ENCODE measurements at regions not wholly inside any gene's neighbourhood (a gene's known extent, or its start where the extent isn't known, plus 50 kb on each side); places are given as distances from the start of the nearest gene placed in this dataset.
"Not testable (repeated sequence)": the region's sequence is repeated elsewhere in the genome, so short reads cannot be mapped to it uniquely, and the experiment has no call there.

DNA sequence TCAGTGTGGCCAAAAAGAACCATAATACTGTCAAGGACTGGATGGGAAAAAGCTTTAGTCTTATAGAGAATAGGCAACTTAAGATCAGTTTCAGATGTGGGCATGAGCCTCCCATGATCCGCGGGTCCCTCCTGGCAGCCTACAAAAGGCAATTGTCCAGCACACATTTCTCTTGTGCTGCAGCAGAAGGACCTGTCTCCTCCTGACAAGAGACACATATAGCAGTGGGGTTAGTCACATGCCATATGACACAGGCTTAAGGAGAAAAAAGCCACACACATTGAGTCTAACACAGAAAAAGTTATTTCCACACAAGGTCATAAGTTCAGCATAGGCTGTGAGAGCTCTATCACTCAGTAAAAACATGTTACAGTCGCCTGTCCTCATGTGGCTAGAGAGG is 1378.7 kb upstream of the PRR20A start:
- no peak for DNase-seq

DNA sequence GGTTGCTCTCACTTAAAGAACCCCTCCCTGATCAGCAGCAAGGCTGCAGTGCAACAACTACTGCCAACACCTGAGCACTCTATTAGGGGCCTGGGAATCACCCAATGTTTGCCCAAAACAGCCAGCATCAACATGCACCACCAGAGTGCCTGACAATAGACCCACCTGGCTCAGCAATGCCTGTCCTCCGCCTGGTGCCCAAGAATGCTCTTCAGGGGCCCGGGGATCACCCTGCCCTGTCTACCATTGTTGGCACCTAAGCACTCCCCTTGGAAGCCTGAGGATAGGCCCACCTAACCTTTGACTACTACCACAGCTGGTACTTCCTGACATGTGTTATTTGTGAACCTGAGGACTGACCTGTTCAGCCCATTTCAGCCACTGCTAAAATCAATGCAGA is 1363.1 kb upstream of the PRR20A start:
- no peak for DNase-seq

DNA sequence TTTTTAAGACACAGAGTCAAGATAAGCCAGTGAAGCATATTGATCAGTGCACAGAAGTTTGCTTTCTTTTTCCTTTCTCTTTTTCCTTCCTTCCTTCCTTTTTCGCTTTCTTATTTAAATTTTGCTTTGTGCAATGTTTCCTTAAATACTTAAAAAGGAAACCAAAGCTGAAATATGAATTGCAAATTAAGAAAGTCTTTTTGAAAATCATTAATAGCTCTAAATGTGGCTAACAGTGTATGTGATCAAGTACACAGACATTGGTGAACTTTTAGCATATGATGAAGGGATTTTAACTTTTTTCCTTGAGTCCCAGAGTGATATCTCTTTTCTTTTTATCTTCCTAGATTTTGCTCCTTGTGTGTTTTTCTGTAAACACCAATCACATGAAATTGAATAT is 1356.9 kb upstream of the PRR20A start:
- DNase-seq = no peak

DNA sequence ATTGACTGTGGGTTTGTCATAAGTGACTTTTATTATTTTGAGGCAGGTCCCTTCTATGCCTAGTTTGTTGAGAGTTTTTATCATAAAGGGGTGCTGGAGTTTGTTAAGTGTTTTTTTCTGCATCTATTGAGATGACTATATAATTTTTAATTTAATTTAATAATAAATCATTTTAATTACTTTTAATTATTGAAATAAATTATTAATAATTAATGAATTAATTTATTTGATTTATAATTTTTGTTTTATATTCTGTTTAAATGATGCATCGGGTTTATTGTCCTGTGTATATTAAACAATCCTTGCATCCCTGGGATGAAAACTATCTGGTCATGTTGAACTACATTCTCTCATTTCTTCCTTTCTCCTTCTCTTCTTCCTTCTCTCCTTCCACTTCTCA is 1352.2 kb upstream of the PRR20A start:
- DNase-seq = no peak

DNA sequence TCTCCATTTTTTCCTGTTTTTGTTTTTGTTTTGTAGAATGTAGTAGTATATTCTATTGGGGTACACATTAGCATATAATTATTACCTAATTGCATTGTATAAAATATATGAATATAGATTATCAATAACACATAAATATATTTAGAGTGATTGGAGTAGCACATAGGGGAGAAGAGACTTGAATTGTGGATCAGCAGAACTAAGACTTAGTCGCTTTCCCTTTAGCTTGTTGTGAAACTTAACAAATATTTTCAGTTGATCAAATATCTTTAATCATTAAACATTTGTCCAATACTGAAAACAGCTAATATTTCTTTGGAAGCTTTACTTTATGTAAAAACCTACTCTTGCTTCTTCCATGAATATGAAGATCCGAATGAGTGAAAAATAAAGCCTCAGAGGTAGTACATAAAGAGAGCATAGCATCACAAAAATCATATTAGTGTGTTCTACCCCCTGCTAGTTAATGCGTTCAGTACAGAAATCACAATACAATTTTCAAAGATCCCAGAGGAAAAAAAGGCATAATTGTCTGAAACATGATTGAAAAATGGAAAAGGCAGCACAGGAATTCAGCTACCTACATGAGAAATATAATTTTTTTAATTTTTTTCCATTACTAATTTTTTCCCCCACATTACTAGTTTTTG is 1348.0 kb upstream of the PRR20A start:
- no peak for DNase-seq

DNA sequence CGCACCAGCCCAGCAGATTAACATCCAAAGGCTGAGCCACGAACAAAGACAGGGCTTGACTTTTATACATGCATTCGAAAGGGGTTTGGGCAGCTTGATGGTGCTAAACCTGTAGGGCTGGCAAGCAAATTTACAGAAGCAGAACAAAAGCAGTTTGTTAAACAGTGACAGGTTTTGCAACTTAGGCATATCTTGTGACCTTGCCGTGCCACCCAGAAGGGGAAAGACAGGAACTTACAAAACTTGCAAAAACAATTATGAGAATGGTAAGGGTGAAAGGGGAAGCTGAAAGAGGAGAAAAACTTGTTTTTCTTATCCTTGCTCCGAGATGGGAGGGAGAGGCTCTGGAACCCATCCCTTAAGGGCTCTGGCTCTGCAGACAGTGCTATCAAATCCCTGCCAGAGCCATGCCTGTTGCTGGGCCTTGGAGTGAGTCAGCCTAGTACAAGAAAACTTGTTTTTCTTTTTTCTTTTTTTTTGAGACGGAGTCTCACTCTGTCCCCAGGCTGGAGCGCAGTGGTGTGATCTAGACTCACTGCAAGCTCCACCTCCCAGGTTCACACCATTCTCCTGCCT is 1325.2 kb upstream of the PRR20A start:
- no peak for DNase-seq

DNA sequence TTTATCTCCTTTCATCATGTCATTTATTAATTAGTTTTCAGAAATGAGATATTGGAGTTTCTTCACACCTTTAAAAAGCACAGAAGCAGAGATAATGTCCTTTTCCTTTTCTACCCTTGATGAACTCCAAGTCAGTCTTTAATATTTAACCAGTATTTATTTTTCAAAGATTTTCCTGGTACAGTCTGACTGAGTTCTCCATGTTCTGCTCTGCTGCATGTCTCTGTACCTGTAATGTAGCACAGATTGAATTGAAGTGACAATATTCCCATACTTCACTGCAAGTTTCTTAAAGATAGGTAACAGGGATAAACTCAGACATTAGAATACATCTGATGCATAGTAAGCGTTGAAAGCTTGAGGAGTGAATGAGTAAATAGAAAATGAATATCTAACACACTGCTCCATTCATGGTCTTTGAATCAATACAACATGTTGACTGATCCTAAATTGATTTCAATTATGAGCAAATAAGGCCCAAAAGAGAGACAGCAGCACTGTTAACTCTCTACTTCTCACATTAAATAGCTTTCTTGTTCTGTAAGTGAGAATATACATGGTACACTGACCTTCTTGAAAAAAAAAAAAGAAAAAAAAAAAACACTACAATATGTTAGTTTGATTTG is 1323.6 kb upstream of the PRR20A start:
- peak; percentile 9 for DNase-seq

DNA sequence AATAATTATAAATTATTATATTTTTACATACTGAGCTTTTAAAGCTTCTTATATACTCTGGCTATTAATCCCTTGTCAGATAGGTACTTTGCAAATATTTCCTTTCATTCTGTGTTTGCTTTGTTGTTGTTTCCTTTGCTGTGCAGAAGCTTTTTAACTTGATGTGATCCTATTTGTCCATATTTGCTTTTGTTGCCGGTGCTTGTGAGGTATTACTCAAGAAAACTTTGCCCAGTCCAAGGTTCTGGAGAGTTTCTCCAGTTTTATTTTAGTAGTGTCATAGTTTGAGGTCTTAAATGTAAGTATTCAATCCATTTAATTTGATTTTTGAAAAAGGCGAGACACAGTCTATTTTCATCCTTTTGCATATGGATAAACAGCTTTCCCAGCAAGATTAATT is 1319.9 kb upstream of the PRR20A start:
- no peak for DNase-seq

DNA sequence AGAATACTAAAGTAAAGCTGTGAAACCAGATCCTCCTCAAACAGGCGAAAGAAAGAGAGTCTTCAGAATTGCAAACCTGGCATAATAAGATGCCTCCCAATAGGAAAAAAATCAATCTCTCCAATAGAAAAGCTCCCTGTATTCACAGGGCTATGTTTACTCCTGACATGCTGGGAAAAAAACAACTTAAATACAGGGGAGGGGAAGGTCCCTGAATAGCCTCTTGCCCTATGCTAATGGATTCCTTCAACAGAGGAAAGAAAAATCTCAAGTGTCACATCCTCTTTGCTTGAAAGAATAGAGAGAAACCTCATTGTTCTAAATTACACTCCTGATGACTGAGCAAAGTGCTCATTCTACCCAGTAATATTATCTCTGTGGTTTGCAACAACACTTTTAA is 1271.1 kb upstream of the PRR20A start:
- DNase-seq = no peak

DNA sequence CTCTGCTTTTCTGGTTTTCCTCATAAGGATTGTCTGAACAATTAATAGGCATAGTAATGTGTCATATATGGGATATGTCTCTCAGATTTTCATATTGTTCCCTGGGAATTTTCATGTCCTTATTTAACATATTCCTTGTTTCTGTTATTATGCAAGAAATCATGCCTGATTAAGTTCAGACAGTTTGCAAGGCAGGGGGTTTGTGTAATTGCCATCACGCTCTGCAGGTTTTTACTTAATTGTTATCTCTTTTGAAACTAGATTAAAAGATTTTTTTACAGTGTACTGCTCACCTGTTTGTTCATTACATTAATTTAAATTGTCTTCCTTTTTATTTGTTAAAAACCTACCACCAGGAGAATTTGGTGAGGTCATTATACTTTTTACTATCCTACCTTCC is 1253.2 kb upstream of the PRR20A start:
- no peak for DNase-seq

DNA sequence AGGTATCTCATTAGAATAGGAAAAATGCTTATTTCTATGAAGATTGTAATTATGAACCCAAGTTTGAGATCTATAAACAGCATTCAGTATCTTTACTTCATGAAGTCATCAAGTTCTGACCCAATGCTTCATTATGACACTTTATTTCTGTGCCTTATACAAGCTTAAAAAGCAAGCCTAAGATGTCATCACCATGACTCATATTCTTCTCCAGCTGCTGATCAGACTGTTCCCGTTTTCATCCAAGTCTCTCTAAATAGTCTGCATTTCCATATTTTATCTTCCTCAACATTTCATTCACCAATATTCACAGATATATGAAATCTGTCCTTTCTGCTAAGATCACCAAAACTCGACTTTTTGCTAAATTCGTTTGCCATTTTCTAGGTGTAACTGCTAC is 1247.2 kb upstream of the PRR20A start:
- no peak for DNase-seq

DNA sequence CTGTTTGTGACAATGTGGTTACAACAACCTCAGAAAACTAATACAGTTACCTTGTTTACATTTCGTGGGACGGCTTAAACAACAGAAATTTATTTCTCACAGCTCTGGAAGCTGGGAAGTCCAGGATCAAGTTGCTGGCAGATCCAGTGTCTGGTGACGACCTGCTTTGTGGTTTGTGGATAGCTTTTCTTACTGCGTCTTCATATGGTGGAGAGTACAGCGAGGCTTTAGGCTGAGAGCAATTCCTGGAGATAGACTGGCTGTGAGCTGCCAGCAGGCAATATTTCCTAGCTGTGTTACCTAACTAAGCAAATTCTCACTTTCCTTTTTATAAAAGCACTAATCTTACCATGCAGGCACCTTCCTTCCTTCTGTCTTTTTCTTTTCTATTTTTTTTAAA is 1203.5 kb upstream of the PRR20A start:
- no peak for DNase-seq

DNA sequence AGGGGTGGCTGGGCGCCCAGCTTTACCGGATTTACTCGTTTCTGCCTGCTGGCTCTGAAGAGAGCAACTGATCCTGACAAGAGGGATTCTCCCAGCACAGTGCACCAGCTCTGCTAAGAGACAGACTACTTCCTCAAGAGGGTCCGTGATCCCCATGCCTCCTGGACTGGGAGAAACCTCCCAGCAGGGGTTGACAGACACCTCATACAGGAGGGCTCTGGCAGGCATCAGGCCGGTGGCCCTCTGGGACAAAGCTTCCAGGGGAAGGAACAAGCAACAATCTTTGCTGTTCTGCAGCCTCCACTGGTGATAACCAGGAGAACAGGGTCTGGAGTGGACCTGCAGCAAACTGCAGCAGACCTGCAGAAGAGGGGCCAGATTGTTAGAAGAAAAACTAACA is 1192.5 kb upstream of the PRR20A start:
- DNase-seq = no peak

DNA sequence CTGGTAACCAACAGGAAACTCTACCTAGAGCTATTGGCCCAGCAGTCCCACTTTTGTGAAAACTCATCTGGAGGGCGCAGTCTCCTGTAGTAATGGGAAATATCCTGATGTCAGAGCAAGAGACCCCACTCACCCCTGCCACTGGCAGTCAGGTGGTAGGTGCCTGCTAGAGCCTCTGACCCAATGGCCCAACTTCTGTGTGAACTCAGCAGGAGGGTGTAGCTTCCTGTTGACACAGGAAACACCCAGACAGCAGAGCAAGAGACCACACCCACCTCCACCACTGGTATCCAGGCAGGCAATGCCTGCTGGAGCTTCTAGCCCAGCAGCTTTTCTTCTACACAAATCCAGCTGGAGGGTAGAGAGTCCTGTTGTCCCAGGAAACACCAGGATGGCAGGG is 1176.8 kb upstream of the PRR20A start:
- no peak for DNase-seq

DNA sequence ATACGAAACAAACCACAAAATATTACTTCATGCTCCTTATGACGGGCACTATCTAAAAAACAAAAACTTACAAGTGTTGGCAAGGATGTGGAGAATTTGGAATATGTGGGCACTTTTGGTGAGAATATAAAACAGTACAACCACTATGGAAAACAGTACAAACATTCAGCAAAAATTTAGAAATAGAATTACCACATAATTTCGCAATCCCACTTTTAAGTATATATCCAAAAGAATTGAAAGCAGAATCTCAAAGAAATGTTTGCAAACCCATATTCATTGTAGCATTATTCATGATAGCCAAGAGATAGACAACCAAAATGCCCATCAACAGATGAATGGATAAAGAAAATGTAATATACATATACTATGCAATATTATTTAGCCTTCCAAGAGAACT is 1173.7 kb upstream of the PRR20A start:
- no peak for DNase-seq

DNA sequence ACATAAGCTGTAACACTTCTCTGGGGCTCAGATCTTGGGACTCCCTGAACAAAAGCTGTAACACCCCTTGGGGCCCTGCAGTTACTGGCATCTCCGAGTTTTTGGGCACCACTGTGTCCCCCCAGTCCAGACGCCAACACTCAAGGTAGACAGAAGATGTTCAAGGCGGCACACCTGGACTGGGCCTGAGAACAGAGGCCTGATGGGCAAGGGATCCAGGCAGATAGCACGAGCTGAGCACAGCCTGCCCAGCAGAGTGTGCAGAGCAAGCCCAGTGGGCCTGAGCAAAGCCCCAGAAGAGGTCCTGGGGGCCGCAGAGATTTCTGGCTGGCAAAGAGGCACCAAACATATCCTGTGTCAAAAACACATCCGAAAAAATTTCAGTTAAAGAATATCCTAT is 1163.3 kb upstream of the PRR20A start:
- DNase-seq = no peak

DNA sequence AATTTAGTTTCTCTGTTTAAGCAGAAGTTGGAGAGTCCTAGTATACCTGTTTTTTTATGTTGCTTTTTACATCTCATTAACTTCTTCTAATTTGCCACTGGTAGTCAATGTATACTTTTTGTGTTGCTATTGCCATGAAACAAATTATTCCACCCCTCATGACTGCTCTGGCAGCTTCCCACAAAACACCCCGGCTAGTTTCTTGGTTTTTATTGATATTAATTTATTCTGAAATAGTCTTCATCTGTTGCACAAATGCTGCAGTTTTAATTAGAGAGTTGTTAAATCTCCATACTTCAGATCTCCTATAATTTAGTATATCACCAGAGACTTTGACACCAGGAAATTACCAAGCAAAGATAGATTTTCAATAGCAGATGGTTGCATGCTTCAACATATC is 1159.3 kb upstream of the PRR20A start:
- DNase-seq = no peak

DNA sequence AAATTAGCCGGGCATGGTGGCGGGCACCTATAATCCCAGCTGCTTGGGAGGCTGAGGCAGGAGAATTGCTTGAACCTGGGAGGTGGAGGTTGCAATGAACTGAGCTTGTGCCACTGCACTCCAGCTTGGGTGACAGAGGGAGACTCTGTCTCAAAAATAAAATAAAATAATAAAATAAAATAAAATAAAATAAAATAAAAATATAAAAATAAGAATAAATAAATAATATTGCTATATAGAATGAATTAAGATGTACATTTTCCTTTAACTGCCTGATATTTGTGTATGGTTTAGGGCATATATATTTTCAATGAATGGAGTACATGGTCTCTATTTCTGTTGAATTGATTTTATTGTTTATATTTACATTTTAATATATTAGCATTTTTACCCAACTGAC is 1156.7 kb upstream of the PRR20A start:
- DNase-seq = not testable (repeated sequence)

DNA sequence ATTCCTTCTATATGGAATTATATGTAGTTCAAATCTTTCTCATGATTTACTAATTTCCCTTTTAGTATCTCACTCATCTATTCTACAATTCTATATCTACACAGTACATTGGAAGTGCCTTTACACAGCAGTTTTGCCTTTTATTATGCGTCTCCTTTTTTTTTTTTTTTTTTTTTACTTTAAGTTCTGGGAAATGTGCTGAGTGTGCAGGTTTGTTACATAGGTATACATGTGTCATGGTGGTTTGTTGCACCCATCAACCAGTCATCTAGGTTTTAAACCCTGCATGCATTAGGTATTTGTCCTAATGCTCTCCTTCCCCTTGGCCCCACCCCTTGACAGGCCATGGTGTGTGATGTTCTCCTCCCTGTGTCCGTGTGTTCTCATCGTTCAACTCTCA is 1150.1 kb upstream of the PRR20A start:
- DNase-seq = no peak

DNA sequence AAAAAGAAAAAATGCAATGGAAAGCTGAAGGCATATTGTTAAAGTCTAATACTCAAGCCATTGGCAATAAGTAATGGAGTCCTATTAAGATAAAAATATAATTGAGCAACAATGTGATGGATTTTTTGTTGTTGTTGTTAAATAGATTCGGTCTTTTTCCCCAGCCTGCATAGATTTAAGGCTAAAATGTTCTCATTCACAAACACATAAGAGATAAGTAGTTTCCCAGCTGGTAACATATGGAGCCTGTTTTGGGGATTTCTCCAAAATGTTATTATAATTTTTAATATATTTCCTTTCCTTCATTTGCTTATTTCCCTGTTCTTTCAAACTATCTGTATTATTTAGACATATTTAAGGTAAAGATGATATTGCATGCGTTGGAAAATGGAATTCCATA is 1149.1 kb upstream of the PRR20A start:
- no peak for DNase-seq

DNA sequence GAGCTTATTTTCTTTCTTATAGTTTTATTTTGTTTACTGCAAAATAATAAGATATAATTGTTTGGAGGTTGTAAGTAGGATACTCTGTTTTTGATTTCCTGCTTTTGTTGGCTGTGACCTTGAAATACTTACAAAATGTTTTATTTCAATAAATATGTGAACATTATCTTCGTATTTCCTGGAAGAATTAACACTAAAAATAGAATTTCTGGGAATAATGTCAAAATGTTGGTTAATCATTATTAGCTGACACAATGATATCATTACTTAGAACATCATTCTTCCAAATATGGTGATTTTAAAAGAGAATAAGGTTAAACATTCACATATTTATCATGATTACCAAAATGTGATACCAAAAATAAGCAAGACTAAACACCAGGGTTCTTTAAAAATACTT is 1148.6 kb upstream of the PRR20A start:
- no peak for DNase-seq

DNA sequence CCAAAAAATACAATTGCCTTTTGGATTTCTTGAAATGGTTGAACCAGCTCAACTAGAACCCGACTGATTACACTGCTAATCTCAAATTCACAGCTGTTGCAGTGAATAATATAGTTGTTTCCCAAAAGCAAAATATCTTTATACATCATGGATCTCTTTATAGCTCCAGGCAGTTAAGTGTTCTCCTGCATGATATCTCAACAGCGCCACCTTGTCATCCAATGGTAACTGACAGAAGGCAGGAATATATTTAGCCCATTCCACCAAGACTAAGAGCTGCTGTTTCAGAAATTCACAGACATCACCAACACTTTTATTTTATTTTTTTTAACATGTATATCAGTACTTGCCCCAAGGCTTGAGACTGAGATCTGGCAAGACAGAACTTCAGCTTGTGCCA is 1141.0 kb upstream of the PRR20A start:
- no peak for DNase-seq

DNA sequence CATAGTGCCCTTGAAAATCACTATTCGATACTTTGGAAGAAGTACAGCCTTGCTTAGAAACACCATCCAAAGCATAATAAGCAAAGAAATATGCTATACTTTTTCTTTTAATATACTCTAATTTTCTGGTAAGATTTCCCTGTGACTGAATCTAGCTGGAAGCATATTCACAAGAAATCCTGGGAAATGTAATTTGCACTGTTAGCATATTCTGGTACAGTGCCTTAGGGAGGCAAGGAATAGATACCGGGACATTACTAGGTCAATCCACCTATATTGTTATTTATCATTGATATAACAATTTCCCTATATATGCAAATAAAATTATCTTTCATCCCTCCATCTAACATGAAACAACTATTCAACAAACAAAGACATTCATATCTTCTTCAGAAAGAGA is 1131.3 kb upstream of the PRR20A start:
- DNase-seq = no peak

DNA sequence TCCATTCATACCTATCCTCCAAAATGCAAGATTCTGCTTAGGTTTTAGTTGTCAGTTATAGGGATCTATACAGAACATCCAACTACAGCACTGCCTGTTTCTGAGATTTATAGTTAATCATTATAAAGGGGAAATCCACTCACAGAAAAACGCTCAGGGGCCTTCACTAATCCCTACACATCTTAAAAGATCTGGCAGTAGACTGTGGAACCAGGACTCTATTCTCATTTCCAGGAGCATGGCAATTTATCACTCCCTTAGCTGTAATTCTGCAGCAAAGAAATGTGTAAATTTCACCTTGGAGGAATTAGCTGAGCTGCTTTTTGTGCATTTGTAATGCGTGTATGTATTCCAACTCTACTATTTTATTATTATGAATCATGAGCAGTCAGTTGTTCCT is 1128.1 kb upstream of the PRR20A start:
- DNase-seq = no peak

DNA sequence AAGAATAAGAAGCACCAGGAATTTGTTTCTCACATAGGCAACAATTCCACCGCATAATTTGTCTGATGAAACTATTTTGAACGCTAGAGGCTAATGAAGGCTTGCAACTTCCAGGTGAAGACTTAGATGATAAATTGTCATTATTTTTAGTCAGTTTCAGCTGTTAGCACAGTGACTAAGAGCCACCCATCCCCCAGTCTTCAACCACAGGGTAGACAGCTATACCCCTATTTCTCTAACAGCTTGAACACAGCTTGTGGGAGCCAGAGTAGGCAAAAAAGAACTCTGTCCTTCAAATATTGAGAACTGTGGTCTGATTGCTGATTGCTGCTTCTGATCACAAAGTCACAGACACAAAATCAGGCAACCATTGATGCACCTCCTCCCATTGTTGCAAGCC is 1124.8 kb upstream of the PRR20A start:
- no peak for DNase-seq
